CD14-positive monocyte (primary cell): ENCODE measurements at regions not wholly inside any gene's neighbourhood (a gene's known extent, or its start where the extent isn't known, plus 50 kb on each side); places are given as distances from the start of the nearest gene placed in this dataset.

Experiments
- DNase-seq, 3 donors: peaks; one replicate each; pipeline ENCODE4 v3.0.0-alpha.2; 2011 to 2022
- H2AFZ ChIP-seq: 2 replicates; pipeline ENCODE4 v1.6.0; 2012; ENCODE audit warnings: mild to moderate bottlenecking, low read depth, low read length, inconsistent platforms; ENCODE audit not compliant: insufficient read depth, poor library complexity, severe bottlenecking
- H3K27ac ChIP-seq, 2 donors: 1 replicate in 1 of 2; 2 replicates in 1 of 2; pipeline ENCODE4 v1.5.1; 2012 to 2013; ENCODE audit warnings: low read length in 2 of 2, control low read depth in 1 of 2, inconsistent platforms in 1 of 2, low read depth in 1 of 2, mild to moderate bottlenecking in 1 of 2
- H3K27me3 ChIP-seq, 2 donors: one replicate each; pipeline versions ENCODE4 v1.6.0 to v1.6.1; 2011 to 2013; ENCODE audit warnings: low read length in 2 of 2; ENCODE audit not compliant: control insufficient read depth in 2 of 2, insufficient read depth in 2 of 2
- H3K36me3 ChIP-seq, 2 donors: replicated peaks in 1 of 2; 1 replicate in 1 of 2; 2 replicates in 1 of 2; pipeline versions ENCODE4 v1.5.1 to v1.6.1; 2012 to 2013; ENCODE audit warnings: low read length in 2 of 2, control low read depth in 1 of 2, inconsistent platforms in 1 of 2, mild to moderate bottlenecking in 1 of 2; ENCODE audit not compliant: insufficient read depth in 2 of 2, control insufficient read depth in 1 of 2
- H3K4me1 ChIP-seq, 2 donors: 1 replicate in 1 of 2; 2 replicates in 1 of 2; pipeline versions ENCODE4 v1.5.1 to v1.6.1; 2012 to 2013; ENCODE audit warnings: low read length in 2 of 2, control low read depth in 1 of 2, inconsistent platforms in 1 of 2, mild to moderate bottlenecking in 1 of 2, moderate library complexity in 1 of 2; ENCODE audit not compliant: insufficient read depth in 2 of 2, control insufficient read depth in 1 of 2
- H3K4me2 ChIP-seq: replicated peaks from 2 replicates; pipeline ENCODE3; 2012; ENCODE audit warnings: low read length, moderate library complexity, mild to moderate bottlenecking; ENCODE audit not compliant: poor library complexity, severe bottlenecking; ENCODE audit errors: extremely low read depth
- H3K4me3 ChIP-seq, 3 experiments: fragments of 200-600 bp in 1 of 3; sonication (generic) in 1 of 3; replicated peaks in 1 of 3; 1 replicate in 2 of 3; 2 replicates in 1 of 3; pipeline ENCODE4 v1.5.1; 2011 to 2013; ENCODE audit warnings: low read length in 3 of 3, mild to moderate bottlenecking in 3 of 3, control low read depth in 2 of 3, low read depth in 2 of 3, inconsistent platforms in 1 of 3, moderate library complexity in 1 of 3
- H3K79me2 ChIP-seq: 2 replicates; pipeline ENCODE4 v1.6.0; 2012; ENCODE audit warnings: mild to moderate bottlenecking, control low read depth, inconsistent platforms, low read length, moderate library complexity; ENCODE audit not compliant: insufficient read depth
- H3K9ac ChIP-seq: 2 replicates; pipeline ENCODE4 v1.6.0; 2017; ENCODE audit warnings: low read length, mild to moderate bottlenecking; ENCODE audit not compliant: insufficient read depth, poor library complexity, severe bottlenecking
- H3K9me3 ChIP-seq, 2 donors: replicated peaks in 1 of 2; 1 replicate in 1 of 2; 2 replicates in 1 of 2; pipeline versions ENCODE4 v1.5.1 to v1.6.1; 2012 to 2013; ENCODE audit warnings: low read length in 2 of 2, control low read depth in 1 of 2; ENCODE audit not compliant: control insufficient read depth in 1 of 2, insufficient read depth in 1 of 2
- H4K20me1 ChIP-seq: 2 replicates; pipeline ENCODE4 v1.6.0; 2012; ENCODE audit warnings: mild to moderate bottlenecking, low read length, control low read depth, moderate library complexity; ENCODE audit not compliant: insufficient read depth
- H3K27ac Mint-ChIP-seq, 7 donors: one replicate each; pipeline ENCODE4 v1.8.0; 2020; ENCODE audit warnings: mild to moderate bottlenecking in 7 of 7, mixed read lengths in 7 of 7, moderate library complexity in 6 of 7, inconsistent platforms in 2 of 7
- H3K27me3 Mint-ChIP-seq, 3 donors: one replicate each; pipeline ENCODE4 v1.8.0; 2021 to 2022; ENCODE audit warnings: low read depth in 3 of 3, mild to moderate bottlenecking in 3 of 3, mixed read lengths in 3 of 3, moderate library complexity in 3 of 3, inconsistent platforms in 1 of 3
- H3K36me3 Mint-ChIP-seq, 2 donors: one replicate each; pipeline ENCODE4 v1.8.0; 2020; ENCODE audit warnings: mixed read lengths in 2 of 2, inconsistent platforms in 1 of 2, mild to moderate bottlenecking in 1 of 2
- H3K4me1 Mint-ChIP-seq: one replicate; pipeline ENCODE4 v1.8.0; 2020; ENCODE audit warnings: mild to moderate bottlenecking, mixed read lengths
- H3K4me3 Mint-ChIP-seq, 2 donors: one replicate each; pipeline ENCODE4 v1.8.0; 2020; ENCODE audit warnings: mild to moderate bottlenecking in 2 of 2, mixed read lengths in 2 of 2, moderate library complexity in 1 of 2
- H3K9me3 Mint-ChIP-seq, 7 donors: one replicate each; pipeline ENCODE4 v1.8.0; 2020 to 2022; ENCODE audit warnings: mixed read lengths in 7 of 7, mild to moderate bottlenecking in 6 of 7, moderate library complexity in 6 of 7, inconsistent platforms in 2 of 7
- CTCF ChIP-seq: fragments of 200-600 bp; IDR thresholded peaks from one replicate; pipeline ENCODE4 v1.8.0; 2022; ENCODE audit warnings: antibody characterized with exemption, mild to moderate bottlenecking
- WGBS: methylation state at CpG from one replicate; pipeline ENCODE4 v1.1.5; 2013; ENCODE audit warnings: missing lambda C conversion rate; ENCODE audit not compliant: insufficient coverage; 5-methylcytosine and 5-hydroxymethylcytosine counted together
- intact Hi-C, 2 donors: fragments of 100-400 bp; cut with micrococcal nuclease; formaldehyde crosslinking; loops; one replicate each; pipeline versions ENCODE4 v1.15.0 to v1.15.1; 2023

- H2AFZ ChIP-seq, result no peak overlapping the region
- no peak overlapping the region for H3K4me3 Mint-ChIP-seq
- no peak overlapping the region for H3K27ac Mint-ChIP-seq
- no peak overlapping the region for H3K9ac ChIP-seq
- no peaks in the 10 kb centered on the region for H3K4me1 Mint-ChIP-seq
- WGBS, result 50% methylated on average over 2 of the region's 7 CpGs
- no peak overlapping the region for H3K27ac ChIP-seq
- H4K20me1 ChIP-seq, result no peaks in the 10 kb centered on the region
- peaks cover 11 to 35% (median 20%) of the 10 kb centered on the region in 7 donors for H3K9me3 Mint-ChIP-seq
- H3K36me3 ChIP-seq, result no peaks in the 10 kb centered on the region
- no peaks in the 10 kb centered on the region for H3K79me2 ChIP-seq
- no peak for TF ChIP-seq CTCF
- DNase-seq, result no peak
- intact Hi-C loops, result no loop called here
- no peak overlapping the region for H3K4me2 ChIP-seq
- no peaks in the 10 kb centered on the region for H3K4me1 ChIP-seq
- peaks cover 21 to 24% of the 10 kb centered on the region in 2 donors for H3K9me3 ChIP-seq
- H3K27me3 Mint-ChIP-seq, result peaks cover 0 to 2% (median 0%) of the 10 kb centered on the region in 3 donors
- no peaks in the 10 kb centered on the region for H3K36me3 Mint-ChIP-seq
- H3K4me3 ChIP-seq, result no peak overlapping the region
- H3K27me3 ChIP-seq, result no peaks in the 10 kb centered on the region
Measured at GRCh38 chr17:12342609-12343435, 322.1 kb downstream of the MAP2K4 start.

GRCh38 chr17:12348476-12348875, 317.2 kb upstream of the MYOCD start:
- intact Hi-C loops, result no loop called here
- Histone ChIP-seq H3K27me3 (no peaks in the 10 kb centered on the region), H3K4me3 (no peak overlapping the region), H3K27ac (no peak overlapping the region), H3K79me2 (no peaks in the 10 kb centered on the region), H3K9me3 (peaks cover 30% of the 10 kb centered on the region in 2 donors), H3K9ac (no peak overlapping the region), H3K4me2 (no peak overlapping the region), H2AFZ (no peak overlapping the region), H4K20me1 (no peaks in the 10 kb centered on the region), H3K36me3 (no peaks in the 10 kb centered on the region), H3K4me1 (no peaks in the 10 kb centered on the region)
- no peak overlapping the region for H3K4me3 Mint-ChIP-seq
- no CpG with 5 or more reads among the region's 2 CpGs for WGBS
- no peaks in the 10 kb centered on the region for H3K36me3 Mint-ChIP-seq
- H3K27me3 Mint-ChIP-seq, result peaks cover 0 to 3% (median 0%) of the 10 kb centered on the region in 3 donors
- H3K27ac Mint-ChIP-seq, result no peak overlapping the region
- DNase-seq, result no peak
- no peak for TF ChIP-seq CTCF
- H3K4me1 Mint-ChIP-seq, result no peaks in the 10 kb centered on the region
- peaks cover 9 to 30% (median 14%) of the 10 kb centered on the region in 7 donors for H3K9me3 Mint-ChIP-seq
